ENCODE measurements at regions not wholly inside any gene's neighbourhood (a gene's known extent, or its start where the extent isn't known, plus 50 kb on each side); places are given as distances from the start of the nearest gene placed in this dataset.
"Not testable (repeated sequence)": the region's sequence is repeated elsewhere in the genome, so short reads cannot be mapped to it uniquely, and the experiment has no call there.

DNA sequence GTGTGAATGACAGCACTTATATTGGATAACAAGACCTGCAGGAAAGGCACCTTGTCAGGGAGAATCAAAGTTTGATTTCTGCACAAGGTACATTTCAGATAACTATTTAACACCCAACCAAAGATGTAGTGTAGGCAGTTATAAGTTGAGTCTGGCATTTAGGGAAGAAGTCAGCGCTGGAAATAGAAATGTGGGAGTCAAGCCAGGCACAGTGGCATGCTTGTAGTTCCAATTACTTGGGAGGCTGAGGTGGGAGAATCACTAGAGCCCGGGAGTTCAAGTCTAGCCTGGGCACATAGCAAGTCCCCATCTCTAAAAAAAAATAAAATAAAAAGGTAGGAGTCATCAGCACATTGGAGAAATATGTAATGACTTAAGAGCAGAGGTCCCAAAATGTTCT is 295.1 kb downstream of the ZNF674 start:
- Mint-ChIP-seq H3K27ac (no peak overlapping the region), H3K36me3 (ENCODE audit: low read depth) (no peaks in the 10 kb centered on the region), H3K4me3 (no peak overlapping the region), H3K9me3 (no peaks in the 10 kb centered on the region), H3K27me3 (no peaks in the 10 kb centered on the region), H3K4me1 (ENCODE audit: low read depth) (peaks cover 2% of the 10 kb centered on the region)

DNA sequence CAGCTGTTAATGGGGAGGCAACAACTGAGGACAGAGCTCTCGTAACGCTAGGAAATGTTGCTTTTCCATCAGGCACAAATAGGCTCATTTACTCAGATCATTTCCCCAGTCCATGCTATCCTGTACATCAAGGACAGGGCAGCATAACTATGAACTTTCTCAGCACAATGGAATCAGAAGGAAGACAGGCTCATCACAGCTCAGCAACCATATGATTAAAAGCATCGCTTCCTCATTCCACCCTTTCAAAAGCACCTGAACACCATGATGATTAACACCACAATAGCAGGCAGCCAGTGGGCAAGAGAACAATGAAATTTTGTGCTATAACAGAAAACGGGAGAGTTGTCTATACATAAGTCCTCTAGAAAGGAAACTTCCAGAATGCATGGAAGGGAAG is 297.8 kb downstream of the ZNF674 start:
- H3K4me1 Mint-ChIP-seq (ENCODE audit: low read depth): peaks cover 3% of the 10 kb centered on the region
- no peaks in the 10 kb centered on the region for H3K27me3 Mint-ChIP-seq
- no peaks in the 10 kb centered on the region for H3K36me3 Mint-ChIP-seq (ENCODE audit: low read depth)
- H3K4me3 Mint-ChIP-seq: no peak overlapping the region
- H3K27ac Mint-ChIP-seq: no peak overlapping the region
- H3K9me3 Mint-ChIP-seq: no peaks in the 10 kb centered on the region

DNA sequence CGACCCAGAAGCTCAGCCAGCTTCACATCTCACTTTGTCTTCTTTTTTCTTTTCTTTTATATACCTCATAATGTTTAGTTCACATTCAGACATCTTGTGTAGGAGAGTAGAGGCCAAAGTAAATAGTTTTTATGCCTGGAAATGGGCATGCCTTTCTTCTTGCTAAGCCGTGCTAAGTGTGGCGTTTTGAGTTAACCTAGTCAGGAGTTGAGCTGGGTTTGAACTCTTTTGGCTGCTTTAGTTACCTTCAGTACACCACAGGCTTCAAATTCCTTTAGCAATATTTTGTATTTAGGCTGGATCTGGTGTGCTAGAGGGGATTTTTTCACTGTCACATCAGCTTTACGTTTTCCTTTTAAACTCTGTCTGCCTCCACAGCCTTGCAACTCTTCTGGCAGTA is 300.8 kb downstream of the ZNF674 start:
- no peaks in the 10 kb centered on the region for H3K27me3 Mint-ChIP-seq
- no peak overlapping the region for H3K4me3 Mint-ChIP-seq
- H3K4me1 Mint-ChIP-seq (ENCODE audit: low read depth): peaks cover 3% of the 10 kb centered on the region
- H3K36me3 Mint-ChIP-seq (ENCODE audit: low read depth): no peaks in the 10 kb centered on the region
- no peak overlapping the region for H3K27ac Mint-ChIP-seq
- H3K9me3 Mint-ChIP-seq: no peaks in the 10 kb centered on the region

DNA sequence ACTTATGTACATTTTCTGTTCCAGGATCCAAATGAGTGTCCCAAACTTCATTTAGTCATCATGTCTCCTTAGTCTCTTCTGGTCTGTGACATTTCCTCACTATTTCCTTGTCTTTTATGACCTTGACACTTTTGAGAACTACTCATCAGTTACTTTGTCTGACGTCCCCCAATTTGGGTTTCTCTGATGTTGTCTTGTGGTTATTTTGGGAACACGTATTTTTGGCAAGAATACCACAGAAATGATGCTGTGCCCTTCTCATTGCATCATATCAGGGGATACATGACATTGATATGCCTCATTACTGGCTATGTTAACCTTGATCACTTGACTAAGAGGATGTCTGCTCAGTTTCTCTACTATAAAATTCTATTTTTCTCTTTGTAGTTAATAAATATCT is 308.8 kb downstream of the ZNF674 start:
- Mint-ChIP-seq H3K9me3 (no peaks in the 10 kb centered on the region), H3K27me3 (no peaks in the 10 kb centered on the region), H3K27ac (no peak overlapping the region)

DNA sequence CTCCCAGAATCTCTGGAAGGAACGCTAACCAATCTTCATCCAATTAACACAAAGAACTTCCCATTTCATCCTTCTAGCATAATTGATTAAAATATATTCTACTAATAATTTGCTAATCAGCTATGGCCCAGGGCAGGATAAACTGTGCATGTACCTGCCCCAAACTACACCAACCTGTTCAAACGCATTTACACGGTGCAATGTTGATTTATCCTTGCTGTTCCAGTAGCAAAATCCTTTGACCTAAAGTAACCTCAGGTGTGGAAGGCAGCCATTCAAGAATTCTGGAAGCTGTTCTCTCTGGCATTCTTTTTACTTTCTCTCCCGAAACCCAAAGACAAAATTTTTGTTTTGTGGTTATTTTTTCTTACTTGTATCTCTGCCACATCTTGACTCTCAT is 309.4 kb downstream of the ZNF674 start:
- Mint-ChIP-seq H3K4me1 (ENCODE audit: low read depth) (peaks cover 10% of the 10 kb centered on the region), H3K36me3 (ENCODE audit: low read depth) (no peaks in the 10 kb centered on the region), H3K4me3 (no peak overlapping the region), H3K27me3 (no peaks in the 10 kb centered on the region), H3K27ac (no peak overlapping the region), H3K9me3 (no peaks in the 10 kb centered on the region)

More for the DNA sequence above, 308.8 kb downstream of the ZNF674 start:
- Mint-ChIP-seq H3K4me3 (no peak overlapping the region), H3K36me3 (ENCODE audit: low read depth) (no peaks in the 10 kb centered on the region), H3K4me1 (ENCODE audit: low read depth) (peaks cover 10% of the 10 kb centered on the region)

GRCh38 chrX:46234775-46235174 is 310.4 kb downstream of the ZNF674 start:
- Mint-ChIP-seq H3K27ac (no peak overlapping the region), H3K36me3 (ENCODE audit: low read depth) (no peaks in the 10 kb centered on the region), H3K4me1 (ENCODE audit: low read depth) (peaks cover 10% of the 10 kb centered on the region), H3K27me3 (no peaks in the 10 kb centered on the region), H3K9me3 (no peaks in the 10 kb centered on the region), H3K4me3 (no peak overlapping the region)

- H3K27me3 Mint-ChIP-seq: no peaks in the 10 kb centered on the region
- no peaks in the 10 kb centered on the region for H3K36me3 Mint-ChIP-seq (ENCODE audit: low read depth)
- H3K27ac Mint-ChIP-seq: no peak overlapping the region
- H3K4me1 Mint-ChIP-seq (ENCODE audit: low read depth): no peaks in the 10 kb centered on the region
- no peak overlapping the region for H3K4me3 Mint-ChIP-seq
- H3K9me3 Mint-ChIP-seq: no peaks in the 10 kb centered on the region
These were observed 316.8 kb downstream of the ZNF674 start for GRCh38 chrX:46228389-46228788.

GRCh38 chrX:46226422-46226821 is 318.8 kb downstream of the ZNF674 start:
- H3K9me3 Mint-ChIP-seq: no peaks in the 10 kb centered on the region
- H3K27me3 Mint-ChIP-seq: no peaks in the 10 kb centered on the region
- H3K27ac Mint-ChIP-seq: no peak overlapping the region
- no peaks in the 10 kb centered on the region for H3K36me3 Mint-ChIP-seq (ENCODE audit: low read depth)
- no peaks in the 10 kb centered on the region for H3K4me1 Mint-ChIP-seq (ENCODE audit: low read depth)
- H3K4me3 Mint-ChIP-seq: no peak overlapping the region

DNA sequence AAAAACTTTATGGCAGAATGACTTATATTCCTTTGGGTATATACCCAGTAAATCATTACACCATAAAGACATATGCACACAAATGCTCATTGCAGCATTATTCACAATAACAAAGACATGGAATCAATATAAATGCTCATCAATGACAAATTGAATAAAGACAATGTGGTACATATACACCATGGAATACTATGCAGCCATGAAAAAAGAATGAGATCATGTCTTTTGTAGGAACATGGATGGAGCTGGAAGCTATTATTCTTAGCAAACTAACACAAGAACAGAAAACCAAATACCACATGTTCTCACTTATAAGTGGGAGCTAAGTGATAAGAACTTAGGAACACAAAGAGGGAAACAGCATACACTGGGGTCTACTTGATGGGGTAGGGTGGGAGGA is 321.7 kb downstream of the ZNF674 start:
- H3K4me1 Mint-ChIP-seq (ENCODE audit: low read depth); H3K36me3 Mint-ChIP-seq (ENCODE audit: low read depth); H3K27ac Mint-ChIP-seq: not testable (repeated sequence)

GRCh38 chrX:46220822-46221221 is 324.4 kb downstream of the ZNF674 start:
- no peaks in the 10 kb centered on the region for H3K36me3 Mint-ChIP-seq (ENCODE audit: low read depth)
- no peaks in the 10 kb centered on the region for H3K9me3 Mint-ChIP-seq
- no peaks in the 10 kb centered on the region for H3K4me1 Mint-ChIP-seq (ENCODE audit: low read depth)
- no peak overlapping the region for H3K4me3 Mint-ChIP-seq
- H3K27me3 Mint-ChIP-seq: no peaks in the 10 kb centered on the region
- H3K27ac Mint-ChIP-seq: no peak overlapping the region

More for the DNA sequence above, 321.7 kb downstream of the ZNF674 start:
- not testable (repeated sequence) for H3K9me3 Mint-ChIP-seq, H3K4me3 Mint-ChIP-seq, H3K27me3 Mint-ChIP-seq

GRCh38 chrX:46218373-46218772 is 326.8 kb downstream of the ZNF674 start:
- Mint-ChIP-seq H3K9me3 (no peaks in the 10 kb centered on the region), H3K36me3 (ENCODE audit: low read depth) (no peaks in the 10 kb centered on the region), H3K27me3 (no peaks in the 10 kb centered on the region), H3K4me1 (ENCODE audit: low read depth) (no peaks in the 10 kb centered on the region), H3K4me3 (no peak overlapping the region), H3K27ac (no peak overlapping the region)

GRCh38 chrX:46216406-46216805 is 328.8 kb downstream of the ZNF674 start:
- Mint-ChIP-seq H3K4me1 (ENCODE audit: low read depth) (no peaks in the 10 kb centered on the region), H3K4me3 (no peak overlapping the region), H3K36me3 (ENCODE audit: low read depth) (no peaks in the 10 kb centered on the region), H3K9me3 (no peaks in the 10 kb centered on the region), H3K27me3 (no peaks in the 10 kb centered on the region), H3K27ac (no peak overlapping the region)

DNA sequence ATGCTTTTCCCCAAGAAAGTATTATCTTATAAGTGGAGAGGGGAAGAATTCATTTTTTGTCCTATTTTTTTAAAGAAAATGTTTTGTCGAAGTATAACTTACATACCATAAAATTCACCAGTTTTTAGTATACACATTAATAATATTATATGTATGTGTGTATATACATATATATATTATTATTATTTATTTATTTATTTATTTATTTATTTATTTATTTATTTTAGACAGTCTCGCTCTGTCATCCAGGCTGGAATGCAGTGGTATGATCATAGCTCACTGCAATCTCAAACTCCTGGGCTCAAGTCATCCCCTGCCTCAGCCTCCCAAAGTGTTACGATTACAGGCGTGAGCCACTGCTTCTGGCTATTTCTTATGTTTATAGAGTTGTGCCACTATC is 334.1 kb downstream of the ZNF674 start:
- H3K4me3 Mint-ChIP-seq: no peak overlapping the region
- peaks cover 30% of the 10 kb centered on the region for H3K4me1 Mint-ChIP-seq (ENCODE audit: low read depth)
- no peaks in the 10 kb centered on the region for H3K27me3 Mint-ChIP-seq
- no peak overlapping the region for H3K27ac Mint-ChIP-seq
- H3K36me3 Mint-ChIP-seq (ENCODE audit: low read depth): no peaks in the 10 kb centered on the region
- H3K9me3 Mint-ChIP-seq: no peaks in the 10 kb centered on the region

- H3K4me1 Mint-ChIP-seq (ENCODE audit: low read depth): peaks cover 38% of the 10 kb centered on the region
- H3K36me3 Mint-ChIP-seq (ENCODE audit: low read depth): no peaks in the 10 kb centered on the region
- no peaks in the 10 kb centered on the region for H3K9me3 Mint-ChIP-seq
- no peak overlapping the region for H3K4me3 Mint-ChIP-seq
- no peaks in the 10 kb centered on the region for H3K27me3 Mint-ChIP-seq
- no peak overlapping the region for H3K27ac Mint-ChIP-seq
These were observed 335.5 kb downstream of the ZNF674 start for GRCh38 chrX:46209768-46210167.

GRCh38 chrX:46209037-46209436 is 336.2 kb downstream of the ZNF674 start:
- no peaks in the 10 kb centered on the region for H3K9me3 Mint-ChIP-seq
- H3K4me1 Mint-ChIP-seq (ENCODE audit: low read depth): peaks cover 42% of the 10 kb centered on the region
- no peaks in the 10 kb centered on the region for H3K27me3 Mint-ChIP-seq
- no peak overlapping the region for H3K27ac Mint-ChIP-seq
- no peak overlapping the region for H3K4me3 Mint-ChIP-seq
- H3K36me3 Mint-ChIP-seq (ENCODE audit: low read depth): no peaks in the 10 kb centered on the region

DNA sequence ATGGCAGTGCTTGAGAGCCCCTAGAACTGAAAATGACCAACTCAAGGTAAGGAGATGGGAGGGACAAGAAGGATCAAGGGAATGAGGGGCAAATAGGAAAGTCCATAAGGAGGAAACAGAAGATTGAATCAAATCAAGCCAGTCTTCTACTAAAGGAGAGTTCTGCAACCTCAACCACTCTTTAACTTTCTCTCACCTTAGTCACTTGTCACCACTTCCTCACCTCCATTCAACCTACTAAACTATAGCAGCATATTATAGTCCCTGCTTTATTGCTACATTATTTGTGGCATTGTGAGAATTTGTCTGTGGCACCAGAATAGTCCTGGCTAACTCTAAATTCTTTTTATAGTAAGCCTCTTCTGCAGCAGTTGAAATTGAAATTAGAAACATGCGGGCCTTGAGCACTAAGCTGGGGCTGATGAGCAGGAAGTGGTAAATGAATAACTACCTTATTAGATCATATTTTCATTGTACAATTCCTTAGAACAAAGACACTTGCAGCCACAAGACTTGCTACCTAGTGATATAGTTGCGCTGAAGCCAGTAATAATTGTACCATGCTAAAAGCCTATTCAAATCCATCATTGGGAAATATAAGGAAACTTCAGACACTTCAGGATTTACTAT is 336.9 kb downstream of the ZNF674 start:
- no peaks in the 10 kb centered on the region for H3K9me3 Mint-ChIP-seq
- H3K4me3 Mint-ChIP-seq: no peak overlapping the region
- no peaks in the 10 kb centered on the region for H3K27me3 Mint-ChIP-seq
- H3K27ac Mint-ChIP-seq: no peak overlapping the region
- no peaks in the 10 kb centered on the region for H3K36me3 Mint-ChIP-seq (ENCODE audit: low read depth)
- peaks cover 42% of the 10 kb centered on the region for H3K4me1 Mint-ChIP-seq (ENCODE audit: low read depth)
